ENCODE measurements at regions not wholly inside any gene's neighbourhood (a gene's known extent, or its start where the extent isn't known, plus 50 kb on each side); places are given as distances from the start of the nearest gene placed in this dataset.
A peak's percentile ranks its signal among the peaks of the same experiment; 100 is the strongest.

DNA sequence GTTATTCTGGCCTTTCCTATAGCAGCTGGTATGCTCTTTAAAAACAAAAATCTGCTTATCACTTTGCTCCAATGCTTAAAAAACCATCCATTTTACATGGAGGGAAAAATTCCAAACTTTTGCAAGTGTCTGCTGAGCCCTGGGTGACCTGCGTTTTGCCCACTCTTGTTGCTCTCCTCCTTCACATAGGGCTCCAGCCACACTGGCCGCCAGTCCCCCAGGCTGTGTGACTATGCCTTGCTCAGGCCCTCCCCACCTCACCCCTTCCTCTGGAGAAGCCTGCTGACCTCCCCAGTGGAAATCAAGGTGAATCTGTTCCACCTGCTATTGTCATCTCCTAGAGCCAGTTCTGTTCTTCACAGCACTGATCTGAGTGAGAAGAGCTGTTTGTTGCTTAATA lies 126.9 kb downstream of the SLC25A47 start:
- DNase-seq (ENCODE audit: low read depth): no peak
- H3K4me3 ChIP-seq (ENCODE audit: low read depth, low read length): no peak overlapping the region

GRCh38 chr14:100450736-100451135 lies 127.6 kb downstream of the SLC25A47 start:
- DNase-seq (ENCODE audit: low read depth): no peak
- no peak overlapping the region for H3K4me3 ChIP-seq (ENCODE audit: low read depth, low read length)

GRCh38 chr14:100451264-100451663 lies 128.1 kb downstream of the SLC25A47 start:
- no peak for DNase-seq (ENCODE audit: low read depth)
- H3K4me3 ChIP-seq (ENCODE audit: low read depth, low read length): no peak overlapping the region

DNA sequence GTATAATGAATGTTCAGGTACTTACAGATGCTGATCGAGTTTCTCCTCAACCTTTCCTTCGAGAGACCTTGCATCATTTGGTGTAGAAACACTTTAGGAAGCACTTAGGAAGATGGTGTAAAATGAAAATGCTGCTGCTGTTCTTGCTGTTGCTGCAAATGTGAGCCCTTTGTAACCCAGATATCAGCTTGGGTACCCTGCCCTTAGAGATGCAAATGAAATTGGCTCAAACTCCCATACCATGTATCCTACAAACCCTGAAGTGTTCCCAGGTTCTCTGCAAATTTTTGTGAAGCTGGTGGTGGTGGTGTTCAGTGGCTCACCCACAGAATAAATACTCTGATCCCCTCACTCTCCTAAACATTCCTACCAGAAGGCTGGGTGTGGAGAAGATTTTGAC lies 130.8 kb downstream of the SLC25A47 start:
- no peak overlapping the region for H3K4me3 ChIP-seq (ENCODE audit: low read depth, low read length)
- no peak for DNase-seq (ENCODE audit: low read depth)

GRCh38 chr14:100454437-100454836 lies 131.3 kb downstream of the SLC25A47 start:
- H3K4me3 ChIP-seq (ENCODE audit: low read depth, low read length): no peak overlapping the region
- DNase-seq (ENCODE audit: low read depth): no peak

DNA sequence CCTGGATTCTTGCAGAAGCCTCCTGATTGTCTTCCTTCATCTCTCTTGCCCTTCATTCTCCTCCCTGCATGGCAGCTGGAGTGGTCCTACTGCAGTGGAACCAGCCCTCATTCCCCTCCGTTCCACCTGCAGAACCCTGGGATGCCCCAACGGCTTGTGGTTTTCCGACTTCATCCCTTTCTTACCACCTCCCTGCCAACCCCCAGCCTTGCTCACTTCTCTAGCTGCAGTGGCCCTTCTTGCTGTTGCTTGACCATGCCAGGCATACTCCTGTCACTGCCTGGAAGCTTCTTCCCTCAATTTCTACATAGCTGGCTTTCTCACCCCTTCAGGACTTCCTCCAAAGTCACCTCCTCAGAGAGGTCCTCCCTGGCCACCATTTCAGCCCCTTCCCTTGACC lies 123.3 kb downstream of the BEGAIN start:
- H3K4me3 ChIP-seq (ENCODE audit: low read depth, low read length): no peak overlapping the region
- no peak for DNase-seq (ENCODE audit: low read depth)

DNA sequence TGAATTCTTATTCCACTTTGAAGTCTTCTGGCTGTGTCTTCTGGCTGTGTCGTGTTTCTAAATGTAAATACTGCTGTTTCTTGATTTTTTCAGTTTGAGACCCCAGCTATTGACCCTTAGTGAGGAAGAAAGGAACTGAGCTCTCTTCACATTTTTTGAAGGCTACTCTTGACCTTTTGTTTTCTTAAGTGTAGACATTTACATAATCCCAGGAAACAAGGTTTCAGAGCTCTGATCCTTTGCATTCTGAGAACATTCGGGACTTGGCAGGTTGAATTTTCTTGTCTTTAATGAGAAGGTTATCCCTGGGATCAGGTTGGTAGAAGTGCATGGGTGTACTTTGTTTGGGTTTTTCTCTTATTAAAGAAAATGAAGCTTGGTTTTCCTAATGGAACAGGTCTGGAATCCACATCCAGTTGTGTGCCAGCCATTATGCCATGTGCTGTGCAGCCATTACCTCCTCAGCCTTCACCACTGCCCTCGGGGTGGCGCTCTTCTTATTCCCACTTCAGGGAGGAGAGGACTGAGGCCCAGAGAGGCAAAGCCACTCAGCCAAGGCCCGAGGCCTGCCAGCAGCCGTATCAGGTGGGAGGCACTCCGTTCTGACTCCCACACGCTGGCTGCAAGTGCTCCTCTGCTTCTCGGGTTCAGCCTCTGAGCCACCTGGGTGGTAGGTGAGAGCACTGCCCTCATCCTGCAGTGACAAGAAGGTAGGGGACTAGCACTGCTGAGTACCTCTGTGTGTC lies 120.9 kb downstream of the BEGAIN start:
- H3K4me3 ChIP-seq (ENCODE audit: low read depth, low read length): no peak overlapping the region

DNA sequence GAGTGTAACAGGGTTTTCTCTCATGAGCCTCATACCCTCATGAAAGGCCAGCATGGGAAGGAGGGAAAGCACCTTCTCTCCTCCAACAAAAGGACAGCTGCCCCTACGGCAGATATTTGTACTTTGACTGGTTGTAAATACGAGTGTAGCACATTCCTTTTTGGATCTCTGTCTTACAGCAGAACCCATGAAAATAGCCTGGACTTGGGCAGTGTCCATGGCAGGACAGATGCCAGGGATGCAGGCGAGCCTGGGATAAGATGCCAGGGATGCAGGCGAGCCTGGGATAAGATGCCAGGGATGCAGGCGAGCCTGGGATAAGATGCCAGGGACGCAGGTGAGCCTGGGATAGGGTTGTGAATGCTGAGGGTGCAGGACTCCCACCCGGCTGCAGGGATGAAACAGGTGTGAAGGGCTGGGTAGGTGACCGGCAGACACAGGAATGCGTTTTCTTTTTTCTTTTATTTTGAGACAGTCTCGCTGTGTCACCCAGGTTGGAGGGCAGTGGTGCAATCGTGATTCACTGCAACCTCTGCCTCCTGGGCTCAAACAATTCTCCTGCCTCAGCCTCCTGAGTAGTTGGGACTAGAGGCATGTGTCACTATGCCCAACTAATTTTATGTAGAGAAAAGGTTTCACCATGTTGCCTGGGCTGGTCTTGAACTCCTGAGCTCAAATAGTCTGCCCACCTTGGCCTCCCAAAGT lies 120.0 kb downstream of the BEGAIN start:
- no peak overlapping the region for H3K4me3 ChIP-seq (ENCODE audit: low read depth, low read length)
- no peak for DNase-seq (ENCODE audit: low read depth)

More for the DNA sequence above, 120.9 kb downstream of the BEGAIN start:
- DNase-seq (ENCODE audit: low read depth): no peak

GRCh38 chr14:100467939-100468338 lies 119.3 kb downstream of the BEGAIN start:
- no peak overlapping the region for H3K4me3 ChIP-seq (ENCODE audit: low read depth, low read length)
- DNase-seq (ENCODE audit: low read depth): no peak

- DNase-seq (ENCODE audit: low read depth): no peak
- H3K4me3 ChIP-seq (ENCODE audit: low read depth, low read length): no peak overlapping the region
These were observed 118.7 kb downstream of the BEGAIN start for GRCh38 chr14:100468557-100468956.

DNA sequence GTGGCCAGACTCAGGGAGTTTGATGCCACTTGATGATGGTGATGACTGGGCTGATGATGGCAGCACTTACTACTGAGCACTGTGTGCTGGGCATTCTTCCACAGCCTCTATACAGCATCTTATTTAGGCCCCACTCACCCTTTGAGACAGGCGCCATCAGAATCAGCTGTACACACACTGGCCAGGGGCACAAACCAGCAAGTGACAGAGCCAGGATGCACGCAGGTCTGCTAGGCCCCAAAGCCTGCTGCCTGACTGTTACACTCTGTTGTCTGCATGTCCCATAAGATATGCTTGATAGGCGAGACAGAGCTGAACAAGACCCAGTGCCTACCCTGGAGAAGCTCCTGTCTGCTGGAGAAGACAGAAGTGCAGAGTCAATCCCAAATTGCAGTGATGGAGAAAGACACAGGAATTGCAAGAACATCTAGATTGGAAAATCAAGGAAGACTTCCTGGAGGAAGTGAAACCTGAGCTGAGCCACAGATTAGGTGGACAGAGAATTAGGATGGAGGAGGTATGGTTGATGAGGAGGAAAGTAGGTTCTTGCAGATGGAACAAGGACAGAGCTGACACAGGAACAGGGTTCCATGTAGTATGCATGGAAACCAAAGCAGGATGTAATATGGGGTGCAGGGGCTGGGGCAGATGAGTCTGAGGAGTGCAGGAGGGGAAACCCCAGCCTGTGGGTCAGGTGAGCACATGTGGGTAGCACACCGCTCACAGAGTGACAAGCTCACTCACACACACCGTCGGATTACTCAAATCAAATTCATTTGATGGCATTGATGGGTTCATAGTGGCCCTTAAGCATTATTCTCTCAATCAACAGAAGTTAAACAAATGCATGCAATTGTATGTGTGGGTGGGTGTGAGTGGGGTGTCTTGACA lies 117.3 kb downstream of the BEGAIN start:
- DNase-seq (ENCODE audit: low read depth): no peak
- no peak overlapping the region for H3K4me3 ChIP-seq (ENCODE audit: low read depth, low read length)

DNA sequence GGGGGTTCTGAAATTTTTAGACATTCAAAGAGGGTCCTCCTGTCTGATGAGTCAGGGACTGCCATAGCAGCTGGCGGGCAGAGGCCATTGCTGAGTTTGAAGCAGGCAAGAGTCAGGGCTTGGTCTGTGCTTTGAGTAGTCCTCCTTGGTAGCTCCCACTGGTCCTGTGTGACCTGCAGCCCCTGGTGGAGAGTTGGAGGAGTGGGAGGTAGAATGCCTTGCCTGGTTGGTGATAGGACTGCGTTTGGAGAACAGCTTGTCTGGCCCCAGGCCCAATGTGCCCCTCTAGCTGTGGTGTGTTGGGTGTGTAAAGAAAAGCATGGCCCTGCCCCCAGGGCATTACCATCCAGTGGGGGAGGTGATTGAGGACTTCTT lies 116.7 kb downstream of the BEGAIN start:
- no peak for DNase-seq (ENCODE audit: low read depth)
- H3K4me3 ChIP-seq (ENCODE audit: low read depth, low read length): no peak overlapping the region

DNA sequence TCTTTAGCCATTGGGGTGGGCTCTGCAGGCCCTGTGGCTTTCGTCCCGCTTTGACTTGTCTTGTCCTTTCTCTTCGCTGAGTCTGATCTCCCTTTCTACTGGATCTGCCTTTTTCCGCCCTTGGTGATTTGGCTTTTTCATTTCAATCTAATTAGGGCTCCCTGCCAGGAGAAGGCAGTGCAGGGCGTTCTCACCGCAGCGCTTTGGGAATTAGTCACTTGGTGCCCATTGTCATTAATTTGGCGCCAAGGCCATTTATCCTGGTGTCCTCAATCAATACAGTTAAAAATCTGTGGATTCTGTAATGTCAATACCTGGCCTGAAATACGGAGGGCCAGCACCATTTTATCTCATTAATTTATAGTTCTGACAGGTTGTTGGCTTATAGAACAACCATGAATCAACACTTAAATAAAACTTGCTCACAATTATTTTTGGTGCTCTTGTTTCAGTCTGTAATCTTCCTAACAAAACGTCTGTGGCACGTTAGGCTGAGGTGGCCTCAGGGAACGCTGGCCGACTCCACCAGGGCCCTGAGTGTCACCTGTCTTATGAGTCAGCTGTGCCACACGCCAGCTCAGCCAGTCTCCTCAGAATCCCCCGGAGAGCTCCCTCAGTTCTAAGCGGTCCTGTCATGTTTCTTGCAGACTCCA lies 115.7 kb downstream of the BEGAIN start:
- no peak for DNase-seq (ENCODE audit: low read depth)
- H3K4me3 ChIP-seq (ENCODE audit: low read depth, low read length): no peak overlapping the region

- no peak for DNase-seq (ENCODE audit: low read depth)
- H3K4me3 ChIP-seq (ENCODE audit: low read depth, low read length): no peak overlapping the region
These were observed 115.1 kb downstream of the BEGAIN start for GRCh38 chr14:100472094-100472455.

- no peak overlapping the region for H3K4me3 ChIP-seq (ENCODE audit: low read depth, low read length)
- no peak for DNase-seq (ENCODE audit: low read depth)
These were observed 114.7 kb downstream of the BEGAIN start for GRCh38 chr14:100472491-100472890.

DNA sequence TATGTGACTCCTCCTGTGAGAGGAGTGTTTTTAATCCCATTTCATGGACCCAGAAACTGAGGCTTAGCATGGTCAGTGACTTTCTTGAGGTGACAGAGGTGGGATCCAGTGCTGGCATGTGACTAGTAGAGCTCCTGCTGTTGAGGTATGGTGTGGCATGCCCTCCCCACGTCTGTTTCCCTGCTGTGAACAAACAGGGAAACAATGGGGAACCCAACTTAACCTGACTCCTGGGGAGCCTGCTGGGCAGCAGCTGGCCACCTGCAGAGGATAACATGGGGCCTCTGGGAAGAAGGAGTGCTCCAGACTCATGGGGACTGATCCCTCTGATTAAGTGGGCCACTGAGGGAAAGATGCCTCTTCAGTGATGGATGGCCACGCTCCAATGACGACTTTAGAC lies 114.0 kb downstream of the BEGAIN start:
- no peak for DNase-seq (ENCODE audit: low read depth)
- H3K4me3 ChIP-seq (ENCODE audit: low read depth, low read length): no peak overlapping the region

GRCh38 chr14:100474196-100474595 lies 113.0 kb downstream of the BEGAIN start:
- DNase-seq (ENCODE audit: low read depth): no peak
- H3K4me3 ChIP-seq (ENCODE audit: low read depth, low read length): no peak overlapping the region

GRCh38 chr14:100475268-100475667 lies 111.9 kb downstream of the BEGAIN start:
- H3K4me3 ChIP-seq (ENCODE audit: low read depth, low read length): no peak overlapping the region
- DNase-seq (ENCODE audit: low read depth): no peak

- peak; percentile 96 for DNase-seq (ENCODE audit: low read depth)
- no peak overlapping the region for H3K4me3 ChIP-seq (ENCODE audit: low read depth, low read length)
These were observed 111.0 kb downstream of the BEGAIN start for GRCh38 chr14:100476012-100476822.
